ENCODE measurements at regions not wholly inside any gene's neighbourhood (a gene's known extent, or its start where the extent isn't known, plus 50 kb on each side); places are given as distances from the start of the nearest gene placed in this dataset.
"Not testable (repeated sequence)": the region's sequence is repeated elsewhere in the genome, so short reads cannot be mapped to it uniquely, and the experiment has no call there.

DNA sequence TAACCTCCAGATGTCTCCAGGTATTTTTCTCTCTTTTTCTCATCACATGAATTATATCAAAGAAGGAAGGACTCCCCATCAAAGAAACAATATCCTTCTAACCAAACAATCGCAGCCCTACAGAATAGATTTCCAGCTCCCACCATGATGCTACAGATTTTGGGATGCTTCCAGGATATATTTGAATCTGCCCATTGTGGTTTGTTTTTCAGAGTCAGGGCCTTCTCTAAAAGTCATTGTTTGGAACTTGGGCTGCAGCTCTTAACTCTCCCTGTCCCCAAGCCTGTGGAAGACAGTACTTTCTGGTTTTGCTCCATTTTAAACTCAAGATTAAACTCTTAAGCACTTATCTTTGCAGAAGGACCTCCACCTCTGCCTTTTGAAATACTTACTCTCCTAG is 223.2 kb downstream of the PMAIP1 start:
- no peak for DNase-seq

DNA sequence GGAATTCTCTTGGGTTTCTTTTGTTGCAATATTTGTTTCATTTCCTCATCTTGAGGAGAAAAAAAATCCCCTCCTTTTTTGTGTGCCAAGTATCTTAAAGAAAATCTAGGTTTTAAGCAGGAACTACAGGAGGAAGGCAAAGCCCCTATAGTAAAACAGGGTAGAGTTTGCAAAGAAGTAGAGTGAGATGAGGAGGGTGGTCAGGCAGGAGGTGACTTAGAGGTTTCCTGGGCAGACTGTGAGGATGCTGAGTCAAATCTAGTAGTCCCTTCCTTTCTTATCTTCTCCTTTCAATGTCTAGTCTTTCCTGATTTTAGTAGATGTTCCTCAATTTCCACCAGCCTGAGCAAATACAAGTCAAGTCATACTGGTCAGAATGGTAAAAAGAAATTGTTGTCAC is 222.5 kb downstream of the PMAIP1 start:
- no peak for DNase-seq

DNA sequence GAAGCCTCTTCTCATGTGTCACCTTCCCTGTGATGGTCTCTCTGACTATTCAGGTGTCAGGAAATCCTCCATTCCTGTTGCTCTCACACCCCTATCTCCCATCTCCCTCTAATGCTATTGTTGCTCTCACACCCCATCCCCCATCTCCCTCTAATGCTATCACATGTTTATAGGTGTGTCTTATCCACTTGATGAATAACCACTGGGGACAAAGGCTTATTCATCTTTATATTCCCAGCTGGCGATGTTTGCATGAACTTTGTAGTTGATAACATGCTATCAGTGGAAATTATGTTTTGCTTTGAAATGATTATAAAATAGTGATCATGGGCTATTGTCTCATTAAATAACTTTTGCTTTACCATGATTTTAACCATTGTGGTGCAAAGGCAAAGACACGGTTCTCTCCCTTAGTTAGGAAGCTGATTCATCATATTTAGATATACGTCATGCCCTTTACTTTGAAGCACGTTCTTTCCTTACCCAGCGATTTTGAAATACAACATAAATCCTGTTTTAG is 220.5 kb downstream of the PMAIP1 start:
- DNase-seq: no peak

DNA sequence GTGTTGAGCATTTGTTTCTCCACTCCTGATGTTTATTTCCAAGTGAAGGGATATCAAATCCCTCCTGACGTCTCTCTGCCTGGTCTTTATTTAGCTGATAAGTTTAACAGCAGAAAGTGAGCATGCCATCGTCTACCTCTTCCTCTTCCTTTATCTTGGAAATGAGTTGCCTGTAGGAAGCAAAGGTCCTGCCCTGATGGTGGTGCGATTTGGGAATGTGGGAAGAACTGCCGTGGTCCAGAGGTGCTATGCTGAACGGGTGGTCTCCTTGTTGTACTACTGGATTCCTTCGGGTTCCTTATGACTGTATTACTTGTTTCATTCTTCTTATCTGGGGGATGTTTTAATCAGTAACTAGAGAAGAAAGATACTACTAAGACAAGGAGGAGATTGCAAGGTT is 217.5 kb downstream of the PMAIP1 start:
- DNase-seq: no peak

DNA sequence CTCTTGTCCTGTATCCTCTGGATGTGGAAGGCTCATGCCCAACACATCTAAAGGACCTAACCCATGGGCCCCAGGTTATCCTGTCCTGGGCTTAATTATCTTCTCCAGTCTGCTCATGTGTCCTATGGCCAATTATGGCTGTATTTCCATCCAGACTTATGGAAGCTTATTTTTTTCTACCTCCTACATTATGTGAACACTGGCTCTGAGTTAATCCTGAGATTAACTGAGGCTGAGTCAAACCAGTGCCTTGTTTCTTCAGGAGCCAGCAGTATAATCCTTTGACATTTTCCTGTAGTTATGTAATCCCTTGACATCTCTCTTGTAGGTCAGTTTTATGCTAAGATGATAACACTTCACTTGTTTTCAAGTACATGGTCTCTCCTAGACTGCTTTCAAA is 213.6 kb downstream of the PMAIP1 start:
- DNase-seq: no peak

DNA sequence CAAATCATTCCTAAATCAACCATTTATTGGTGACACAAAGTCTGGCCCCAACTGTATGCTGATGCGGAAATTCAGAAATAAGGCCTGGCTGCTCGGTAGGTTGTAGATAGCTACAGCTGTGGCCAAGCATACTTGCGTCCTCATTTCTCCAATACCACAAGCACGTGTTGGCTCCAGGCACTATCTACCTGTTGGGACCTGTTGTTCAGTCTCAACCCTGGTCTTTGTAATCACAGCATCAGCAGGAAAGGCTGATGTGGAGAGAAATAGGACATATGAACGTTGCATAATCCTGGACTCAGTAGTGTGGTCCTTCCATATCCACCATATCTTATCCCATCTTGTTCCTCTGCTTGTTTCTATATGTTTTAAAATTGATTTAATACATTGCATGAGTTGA is 212.6 kb downstream of the PMAIP1 start:
- no peak for DNase-seq

DNA sequence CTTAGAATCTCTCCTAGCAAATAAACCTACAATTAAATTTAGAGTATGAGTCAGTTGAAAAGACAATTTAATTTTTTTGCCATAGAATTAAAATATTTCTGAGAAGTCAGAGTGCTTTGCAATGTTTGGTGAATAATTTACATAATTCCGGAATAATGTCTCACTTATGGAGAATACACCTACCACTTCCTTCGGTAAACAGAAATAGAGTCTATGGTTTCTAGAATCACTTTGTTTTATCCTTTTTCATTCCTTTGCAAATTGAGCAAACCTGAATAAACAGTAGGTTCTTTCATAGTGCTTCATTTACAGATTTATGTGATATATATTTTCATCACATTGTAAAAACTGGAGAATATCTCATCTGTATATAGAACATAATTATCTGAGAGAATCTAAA is 211.7 kb downstream of the PMAIP1 start:
- no peak for DNase-seq

DNA sequence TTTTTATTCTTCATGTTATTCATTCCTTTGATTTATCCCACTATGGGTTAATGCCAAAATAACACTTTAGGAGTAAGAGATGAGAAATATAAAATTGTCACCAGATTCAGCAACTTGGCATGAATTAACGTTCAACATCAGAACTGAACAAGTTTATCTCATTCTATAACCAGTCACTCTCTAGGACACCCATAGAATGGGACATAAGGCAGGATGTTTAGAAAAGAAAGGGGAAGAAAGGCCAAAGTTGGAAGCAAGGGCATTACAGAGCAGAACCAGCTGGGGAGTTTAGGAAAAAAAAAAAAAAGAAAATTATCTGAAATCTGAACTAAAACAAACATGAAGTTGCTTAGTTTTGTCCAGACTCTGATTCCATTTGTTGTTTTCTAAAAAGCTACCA is 211.0 kb downstream of the PMAIP1 start:
- DNase-seq: no peak

DNA sequence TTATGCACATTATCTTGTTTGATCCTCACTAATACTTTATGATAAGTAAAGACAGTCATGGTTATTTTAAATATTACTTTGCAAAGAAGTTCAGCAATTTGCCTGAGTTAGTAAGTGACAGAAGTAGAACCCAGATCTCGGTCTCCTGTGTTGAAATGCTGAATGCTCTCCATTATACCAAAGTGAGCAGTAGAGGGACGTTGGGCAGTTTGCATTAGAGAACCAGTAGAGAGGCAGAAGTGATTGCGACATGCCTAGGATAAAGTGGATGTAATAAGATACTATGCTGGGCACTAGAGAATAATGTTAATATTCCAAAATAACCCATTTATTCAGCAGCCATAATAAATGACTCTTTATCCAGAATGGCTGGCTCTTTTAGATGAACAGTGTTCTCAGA is 201.0 kb downstream of the PMAIP1 start:
- DNase-seq: no peak

DNA sequence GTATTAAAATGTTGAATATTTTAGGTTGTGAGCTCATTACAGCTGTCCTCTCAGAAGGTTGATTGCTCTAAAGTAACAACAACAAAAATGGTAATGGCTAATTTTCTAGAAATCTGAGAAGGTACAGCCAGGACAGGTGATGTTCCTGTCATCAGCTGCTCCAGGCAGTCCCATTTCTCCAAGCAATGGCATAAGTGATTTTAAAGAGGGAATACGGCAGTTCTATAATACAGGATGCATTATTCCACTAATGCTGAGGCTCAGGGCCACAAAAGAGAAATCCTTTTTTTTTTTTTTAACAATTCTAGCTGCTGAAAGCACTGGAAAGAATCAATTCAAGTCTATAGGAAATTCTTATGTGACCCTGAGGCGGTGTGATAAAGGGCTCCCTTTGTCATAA is 199.9 kb downstream of the PMAIP1 start:
- no peak for DNase-seq

DNA sequence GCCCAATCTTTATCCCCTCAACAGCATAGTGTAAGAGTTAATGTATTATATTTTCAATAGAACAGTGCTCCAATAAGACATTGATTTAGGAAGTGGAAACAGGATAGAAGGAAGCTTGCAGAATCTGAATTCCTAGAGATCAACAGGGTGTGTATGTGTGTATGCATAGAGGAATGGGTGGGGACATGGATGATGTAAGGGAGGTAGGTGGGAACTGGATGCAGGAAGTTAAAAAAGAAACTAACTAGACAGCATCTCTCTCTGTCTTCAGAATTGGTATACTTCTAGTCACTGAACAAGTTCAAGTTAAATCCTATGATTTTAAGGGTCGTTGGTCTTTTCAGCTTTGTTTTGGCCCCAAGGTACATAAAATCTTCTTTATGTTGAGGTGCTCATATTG is 196.6 kb downstream of the PMAIP1 start:
- no peak for DNase-seq

DNA sequence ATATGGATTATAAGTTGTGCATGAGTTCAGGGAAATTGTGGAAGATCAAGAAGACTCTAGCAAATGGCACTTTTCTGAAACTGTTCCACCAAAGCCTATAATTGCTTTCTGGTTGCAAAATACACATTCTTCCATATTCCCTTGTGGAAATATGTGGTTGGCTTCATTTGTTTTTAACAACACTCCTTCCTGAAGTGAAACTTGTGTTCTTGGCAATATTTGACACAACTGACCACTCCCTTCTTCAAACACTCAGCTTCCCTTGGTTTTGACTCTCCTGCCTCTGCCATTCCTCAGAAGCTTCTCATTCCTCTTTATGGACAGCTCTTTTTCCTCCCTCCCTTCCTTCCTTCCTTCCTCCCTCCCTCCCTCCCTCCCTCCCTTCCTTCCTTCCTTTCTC is 192.3 kb downstream of the PMAIP1 start:
- DNase-seq: no peak

DNA sequence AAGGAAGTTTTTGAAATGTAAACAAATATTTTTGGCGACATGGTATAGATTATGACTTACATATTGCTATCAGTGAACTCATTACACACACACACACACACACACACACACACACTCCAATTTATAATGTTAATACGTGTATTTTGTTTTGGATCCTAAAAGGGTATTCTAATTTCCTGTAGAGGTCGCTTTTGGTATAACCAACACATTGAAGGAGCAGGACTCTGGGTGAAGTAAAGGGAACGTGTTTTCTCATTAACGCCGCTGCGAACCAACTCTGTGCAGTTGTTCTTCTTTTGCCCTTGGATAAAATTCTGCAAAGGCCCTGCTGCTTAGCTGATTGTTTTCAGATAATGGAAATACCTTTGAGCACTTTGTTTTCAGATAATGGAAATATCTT is 190.4 kb downstream of the PMAIP1 start:
- no peak for DNase-seq

DNA sequence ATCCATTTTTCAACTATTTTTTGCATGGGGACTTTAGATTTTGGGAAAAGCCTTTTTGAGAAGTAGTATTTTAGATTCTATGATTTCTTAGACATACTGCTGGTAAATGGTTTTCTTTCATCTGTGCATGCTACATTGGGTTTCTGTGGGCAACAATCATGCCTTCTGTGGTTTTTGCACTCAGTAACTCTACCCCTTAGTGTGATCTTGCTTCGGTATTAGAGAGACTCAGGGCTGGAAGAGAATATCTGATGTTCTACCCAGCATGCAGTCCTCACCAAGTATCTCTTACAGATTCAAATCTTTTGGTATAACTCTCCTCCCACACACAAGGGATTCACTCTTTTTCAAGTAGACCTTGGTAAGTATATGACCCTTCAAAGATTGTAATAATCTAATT is 183.0 kb downstream of the PMAIP1 start:
- DNase-seq: no peak

DNA sequence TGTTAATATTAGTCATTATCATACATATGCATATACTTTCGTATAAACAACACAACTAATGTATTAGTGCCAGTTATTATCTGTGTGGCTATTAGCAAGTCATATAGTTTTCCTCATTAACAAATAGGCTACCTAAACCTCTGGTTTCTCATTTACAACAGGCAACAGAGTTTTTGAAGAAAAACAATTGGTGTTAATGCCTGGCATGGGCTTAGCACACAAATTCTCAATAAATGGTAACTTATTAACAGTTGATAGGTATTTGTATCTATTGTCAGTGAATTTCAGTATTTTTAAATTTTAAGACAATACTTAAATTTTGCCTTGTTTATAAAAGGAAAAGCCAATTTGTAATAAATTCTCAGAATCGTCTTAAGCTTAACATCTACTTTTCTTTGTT is 182.5 kb downstream of the PMAIP1 start:
- DNase-seq: no peak

DNA sequence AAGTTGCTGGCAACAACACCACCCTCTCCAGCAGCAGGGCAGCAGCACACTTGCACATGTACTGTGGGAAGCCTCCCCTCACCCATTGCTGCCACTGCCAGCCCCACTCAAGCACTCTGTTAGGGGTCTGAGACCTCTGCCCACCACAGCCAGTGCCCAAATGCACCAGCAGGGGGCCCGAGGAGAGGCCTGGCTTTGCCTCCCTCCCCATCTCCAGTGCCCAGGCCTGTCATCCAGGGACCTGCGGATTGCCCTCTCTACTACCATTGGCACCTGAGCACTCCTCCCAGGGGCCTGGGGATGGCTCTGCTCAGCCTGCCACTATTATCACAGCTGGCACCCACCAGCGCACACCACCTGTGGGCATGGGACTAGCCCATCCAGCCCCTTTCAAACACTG is 175.7 kb downstream of the PMAIP1 start:
- DNase-seq: no peak

DNA sequence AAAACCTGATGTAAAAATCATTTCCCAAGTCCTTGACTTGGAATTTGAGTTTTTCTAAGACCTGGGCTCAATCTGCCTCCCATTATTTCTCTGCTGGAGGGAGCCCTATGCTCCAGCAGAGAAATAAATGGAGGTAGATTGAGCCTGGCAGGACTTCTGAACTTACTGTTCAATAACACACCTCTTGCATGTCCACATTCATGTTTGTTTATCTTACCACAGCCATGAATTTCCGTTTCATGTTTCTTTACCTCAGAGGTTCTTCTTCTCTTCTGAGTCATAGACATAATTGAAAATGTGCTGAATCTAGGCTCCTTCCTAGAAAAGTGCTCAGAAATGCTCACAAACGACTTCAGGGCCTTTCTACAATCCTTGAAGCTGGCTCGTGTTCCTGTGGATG is 170.8 kb downstream of the PMAIP1 start:
- no peak for DNase-seq

DNA sequence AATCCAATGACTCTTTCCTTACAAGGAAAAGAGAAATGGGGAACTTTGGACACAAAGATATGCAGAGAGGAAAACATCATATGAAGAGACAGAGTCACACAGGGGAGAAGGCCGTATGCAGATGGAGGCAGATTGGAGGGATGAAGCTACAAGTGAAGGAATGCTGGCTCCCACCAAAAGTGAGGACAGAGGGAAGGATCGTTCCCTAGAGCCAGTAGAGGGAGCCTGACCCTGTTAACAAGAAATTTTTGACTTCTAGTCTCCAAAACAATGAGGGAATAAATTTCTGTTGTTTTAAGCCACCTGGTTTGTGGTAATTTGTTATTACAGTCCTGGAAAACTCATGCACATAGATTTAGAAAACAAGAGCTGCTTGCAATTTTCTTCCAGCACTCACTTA is 169.3 kb downstream of the PMAIP1 start:
- no peak for DNase-seq

DNA sequence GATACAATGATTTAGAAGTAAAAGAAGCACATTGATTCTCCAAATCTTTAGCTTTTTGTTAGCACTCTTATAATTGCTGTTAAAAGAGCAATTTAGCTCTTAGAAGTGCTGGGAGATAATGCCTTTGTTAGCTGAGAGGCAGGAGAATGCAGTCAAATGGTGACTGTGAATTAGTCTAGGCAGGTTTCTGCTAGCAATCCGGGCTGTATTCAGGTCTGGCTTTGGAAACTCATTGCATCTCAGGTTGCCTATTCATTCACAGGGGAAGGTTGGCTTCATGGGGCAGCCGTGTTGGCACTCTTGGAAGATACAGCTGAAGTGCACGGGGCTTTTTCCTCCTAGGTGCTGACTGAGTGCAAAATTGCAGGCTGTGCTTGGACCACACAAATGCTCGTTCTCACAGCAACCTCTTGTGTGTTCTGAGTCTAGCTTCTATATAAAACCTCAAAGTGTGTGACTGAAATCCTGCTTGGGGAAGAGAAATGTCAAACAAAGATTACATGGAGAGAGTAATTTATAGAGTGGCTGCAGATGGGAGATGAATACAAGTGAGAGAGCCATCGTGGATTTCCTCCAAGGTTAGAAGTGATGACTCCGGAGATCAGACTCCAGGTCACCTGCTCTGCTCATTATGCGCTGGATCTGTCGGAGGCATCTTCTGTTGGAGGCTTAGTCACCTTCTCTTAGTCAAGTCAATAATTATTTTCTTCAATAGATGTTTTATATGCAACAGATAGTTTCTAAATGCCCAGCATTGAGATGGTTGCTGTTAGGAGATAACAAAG is 167.8 kb downstream of the PMAIP1 start:
- DNase-seq: no peak

DNA sequence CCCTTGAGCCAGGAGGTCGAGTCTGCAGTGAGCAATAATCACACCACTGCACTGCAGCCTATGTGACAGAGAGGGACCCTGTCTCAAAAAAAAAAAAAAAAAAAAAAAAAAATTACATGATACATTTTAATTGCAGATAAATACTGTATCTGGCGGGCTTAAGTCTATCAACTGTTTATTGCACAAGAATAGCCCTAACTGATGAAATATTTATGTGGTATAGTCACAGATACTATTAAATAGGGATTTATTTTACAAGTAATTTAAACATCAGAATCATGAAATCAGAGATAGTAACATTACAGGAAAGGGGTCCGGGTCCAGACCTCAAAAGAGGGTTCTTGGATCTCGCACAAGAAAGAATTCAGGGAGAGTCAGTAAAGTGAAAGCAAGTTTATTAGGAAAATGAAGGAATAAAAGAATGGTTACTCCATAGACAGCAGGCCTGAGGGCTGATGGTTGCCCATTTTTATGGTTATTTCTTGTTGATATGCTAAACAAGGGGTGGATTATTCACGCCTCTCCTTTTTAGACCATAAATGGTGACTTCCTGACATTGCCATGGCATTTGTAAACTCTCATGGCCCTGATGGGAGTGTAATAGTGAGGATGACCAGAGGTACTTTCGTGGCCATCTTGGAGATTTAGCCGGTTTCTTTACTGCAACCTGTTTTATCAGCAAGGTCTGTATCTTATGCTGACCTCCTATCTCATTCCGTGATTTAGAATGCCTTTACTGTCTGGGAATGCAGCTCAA is 166.6 kb downstream of the PMAIP1 start:
- DNase-seq: no peak

DNA sequence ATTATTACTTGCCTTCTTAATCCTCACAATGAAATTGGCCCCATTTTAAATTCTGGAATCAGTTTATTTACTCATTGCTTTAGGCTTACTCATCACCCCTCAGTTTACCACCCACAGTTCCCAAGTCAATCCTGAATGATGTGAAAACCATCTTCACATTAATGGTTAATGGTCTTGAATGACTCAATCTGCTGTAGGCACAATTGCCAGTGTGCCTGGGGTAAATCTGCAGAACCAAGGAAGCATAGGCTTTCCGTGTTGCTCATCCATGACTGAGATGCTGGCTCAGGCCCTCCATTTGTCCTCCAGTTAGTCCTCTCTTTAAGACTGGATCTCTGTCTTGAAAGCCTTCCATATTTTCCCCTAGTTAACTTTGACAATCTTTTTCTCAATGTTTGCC is 164.5 kb downstream of the PMAIP1 start:
- DNase-seq: no peak

DNA sequence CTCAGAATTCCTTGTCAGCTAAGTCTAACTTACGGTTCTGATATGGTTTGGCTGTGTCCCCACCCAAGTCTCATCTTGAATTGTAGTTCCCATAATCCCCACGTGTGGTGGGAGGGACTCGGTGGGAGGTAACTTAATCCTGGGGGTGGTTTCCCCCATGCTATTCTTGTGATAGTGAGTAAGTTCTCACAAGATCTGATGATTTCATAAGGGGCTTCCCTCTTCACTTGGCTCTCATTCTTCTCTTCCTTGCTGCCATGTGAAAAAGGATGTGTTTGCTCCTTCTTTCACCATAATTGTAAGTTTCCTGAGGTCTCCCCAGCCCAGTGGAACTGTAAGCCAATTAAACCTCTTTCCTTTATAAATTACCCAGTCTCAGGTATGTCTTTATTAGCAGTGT is 163.0 kb downstream of the PMAIP1 start:
- DNase-seq: not testable (repeated sequence)

DNA sequence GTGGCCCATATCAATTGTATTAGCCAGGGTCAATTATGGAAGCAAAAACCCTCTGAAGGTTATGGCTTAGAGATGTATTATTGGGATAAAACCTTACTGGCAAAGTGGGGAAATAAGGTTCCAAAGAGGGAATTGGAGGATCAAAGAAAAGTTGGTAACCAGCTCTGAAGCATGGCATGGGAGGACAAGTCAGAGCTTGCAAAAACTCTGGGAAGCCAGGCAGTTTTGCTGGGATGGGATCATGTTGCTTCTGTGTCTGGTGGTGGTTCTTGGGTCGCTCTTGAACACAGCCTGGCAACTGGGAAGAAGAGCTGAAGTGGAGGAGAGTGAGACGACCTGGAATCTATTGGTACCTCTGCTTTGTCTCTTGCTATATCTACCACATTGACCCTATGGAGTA is 162.6 kb downstream of the PMAIP1 start:
- DNase-seq: no peak

DNA sequence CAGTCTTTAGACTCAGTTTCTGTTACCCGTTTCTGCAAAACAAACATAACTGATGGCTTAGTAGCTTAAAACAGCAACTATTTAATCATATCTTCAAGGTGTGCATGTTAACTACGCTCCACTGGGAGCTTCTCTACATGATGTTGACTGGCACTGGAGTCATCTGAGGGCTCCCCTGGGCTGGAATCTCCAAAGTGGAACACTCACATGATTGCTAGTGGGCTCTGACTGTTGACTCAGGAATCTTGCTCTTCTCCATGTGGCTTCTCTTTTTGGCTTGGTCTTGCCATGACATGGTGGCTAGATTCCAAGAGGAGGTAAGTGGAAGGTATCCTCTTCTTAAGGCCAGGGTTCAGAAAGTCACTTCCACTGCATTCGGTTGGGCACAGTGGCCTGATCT is 160.8 kb downstream of the PMAIP1 start:
- no peak for DNase-seq

DNA sequence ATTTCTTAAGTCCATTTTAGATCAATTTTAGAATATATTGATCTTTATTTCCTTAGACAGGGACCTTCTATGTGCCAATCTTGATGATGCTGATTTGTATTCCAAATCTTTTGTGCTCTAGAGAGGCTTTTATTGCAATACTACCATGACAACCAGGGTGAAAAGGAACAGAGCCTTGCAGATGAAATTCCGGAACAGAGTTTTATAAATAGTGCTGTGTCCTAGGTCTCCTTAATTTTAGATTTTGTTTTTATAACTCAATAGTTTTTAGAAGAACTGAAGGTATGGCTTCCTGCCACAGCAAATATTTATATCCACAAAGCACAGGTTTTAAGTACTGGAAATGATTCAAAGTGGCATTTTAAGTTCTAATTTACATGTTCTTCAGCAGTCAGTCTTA is 160.2 kb downstream of the PMAIP1 start:
- no peak for DNase-seq

Measured in AML-193 (cell line).